HCT116 (cell line): ENCODE measurements at regions not wholly inside any gene's neighbourhood (a gene's known extent, or its start where the extent isn't known, plus 50 kb on each side); places are given as distances from the start of the nearest gene placed in this dataset.

ENCODE experiments used
- ATAC-seq: fragments of 200-7000 bp; cut with Tn5 transposase; 2 replicates; pipeline ENCODE4 v1.9.1; 2020; ENCODE audit warnings: mild to moderate bottlenecking, moderate library complexity
- BruUV-seq: library from RNA; stranded (reverse); fragments of 400-500 nt; replicated peaks from 2 replicates; lab custom pipeline; 2021; lab: Mats Ljungman, UMichigan
- CTCF ChIA-PET: fragments of 300-600 bp; sonication (Branson Sonifier 250); formaldehyde crosslinking; loops from one replicate; lab custom pipeline; 2021; ENCODE audit warnings: antibody characterized with exemption; lab: Charles Lee
- POLR2A ChIA-PET: fragments of 300-600, 350-600 bp; sonication (Branson Sonifier 250); formaldehyde crosslinking; loops from one replicate; lab custom pipeline; 2021; ENCODE audit warnings: antibody characterized with exemption; lab: Charles Lee
- RAD21 ChIA-PET, 2 experiments: fragments of 300-600 bp; sonication (Branson Sonifier 250); formaldehyde crosslinking; loops; one replicate each; lab custom pipeline; 2023; ENCODE audit warnings: low total read pairs in 2 of 2; ENCODE audit not compliant: uncharacterized antibody in 2 of 2, unreplicated experiment in 2 of 2, low non-redundant PET in 1 of 2; lab: Charles Lee
- DNase-seq: peaks from one replicate; pipeline ENCODE4 v3.0.0-alpha.2; 2010; ENCODE audit warnings: low read depth, low spot score
- H2AFZ ChIP-seq: fragments of 200-600 bp; shearing (Covaris generic), sonication (generic); 2 replicates; pipeline ENCODE4 v1.6.1; 2017; ENCODE audit warnings: low read depth, mixed run types, mixed read lengths, antibody characterized with exemption, low read length; ENCODE audit not compliant: poor library complexity, severe bottlenecking
- H3K27ac ChIP-seq: 2 replicates; pipeline ENCODE4 v1.5.1; 2012; ENCODE audit warnings: low read depth, low read length
- H3K27me3 ChIP-seq: fragments of 200-600 bp; sonication (generic); 2 replicates; pipeline ENCODE4 v1.6.1; 2016; ENCODE audit warnings: mixed run types, low read length, mixed read lengths; ENCODE audit not compliant: insufficient read depth
- H3K36me3 ChIP-seq, 2 experiments: fragments of 200-500 bp in 1 of 2; fragments of 200-600 bp in 1 of 2; sonication (Bioruptor generic) in 1 of 2; sonication (generic) in 1 of 2; 2 replicates each; pipeline versions ENCODE4 v1.5.1 to v1.6.1; 2014 to 2016; ENCODE audit warnings: low read length in 2 of 2, inconsistent platforms in 1 of 2, mixed read lengths in 1 of 2, mixed run types in 1 of 2; ENCODE audit not compliant: insufficient read depth in 2 of 2, control insufficient read depth in 1 of 2
- H3K4me1 ChIP-seq, 2 experiments: fragments of 200-600 bp in 1 of 2; sonication (generic) in 1 of 2; 2 replicates each; pipeline versions ENCODE4 v1.5.1 to v1.6.1; 2012 to 2017; ENCODE audit warnings: low read length in 2 of 2, inconsistent platforms in 1 of 2, mild to moderate bottlenecking in 1 of 2, mixed read lengths in 1 of 2, mixed run types in 1 of 2, moderate library complexity in 1 of 2; ENCODE audit not compliant: insufficient read depth in 2 of 2, control insufficient read depth in 1 of 2
- H3K4me2 ChIP-seq: fragments of 200-600 bp; sonication (generic); 2 replicates; pipeline ENCODE4 v1.6.1; 2017; ENCODE audit warnings: mixed run types, low read length, mixed read lengths
- H3K4me3 ChIP-seq, 2 experiments: fragments of 200-600 bp in 1 of 2; sonication (generic) in 1 of 2; replicated peaks in 1 of 2; 2 replicates each; pipeline ENCODE4 v1.5.1; 2011 to 2016; ENCODE audit warnings: low read length in 2 of 2, control low read depth in 1 of 2, low read depth in 1 of 2, mild to moderate bottlenecking in 1 of 2, mixed read lengths in 1 of 2, mixed run types in 1 of 2
- H3K79me2 ChIP-seq: fragments of 200-600 bp; sonication (generic); 2 replicates; pipeline ENCODE4 v1.6.1; 2017; ENCODE audit warnings: mild to moderate bottlenecking, mixed run types, low read length, moderate library complexity, mixed read lengths; ENCODE audit not compliant: insufficient read depth
- H3K9ac ChIP-seq: fragments of 200-600 bp; sonication (generic); 2 replicates; pipeline ENCODE4 v1.6.1; 2016; ENCODE audit warnings: low read length, mixed read lengths
- H3K9me2 ChIP-seq: fragments of 200-600 bp; sonication (generic), shearing (Covaris generic); 2 replicates; pipeline ENCODE4 v1.6.1; 2017; ENCODE audit warnings: mixed run types, mild to moderate bottlenecking, moderate library complexity; ENCODE audit not compliant: insufficient read depth
- H3K9me3 ChIP-seq, 2 experiments: fragments of 200-500 bp in 1 of 2; fragments of 200-600 bp in 1 of 2; sonication (Bioruptor generic) in 1 of 2; sonication (generic) in 1 of 2; 2 replicates each; pipeline ENCODE4 v1.6.1; 2014 to 2017; ENCODE audit warnings: low read length in 2 of 2, mixed read lengths in 2 of 2, inconsistent platforms in 1 of 2, low read depth in 1 of 2, mild to moderate bottlenecking in 1 of 2, mixed run types in 1 of 2, moderate library complexity in 1 of 2; ENCODE audit not compliant: control insufficient read depth in 1 of 2, insufficient read depth in 1 of 2
- H4K20me1 ChIP-seq: fragments of 200-600 bp; sonication (generic), shearing (Covaris generic); 2 replicates; pipeline ENCODE4 v1.6.1; 2017; ENCODE audit warnings: mixed run types, mild to moderate bottlenecking, moderate library complexity; ENCODE audit not compliant: insufficient read depth
- EGR1 ChIP-seq: IDR thresholded peaks from 2 replicates; pipeline ENCODE4 v1.6.1; 2012; ENCODE audit warnings: low read depth
- ELF1 ChIP-seq: IDR thresholded peaks from 2 replicates; pipeline ENCODE4 v1.6.1; 2012; ENCODE audit warnings: low read depth, borderline replicate concordance
- EZH2phosphoT487 ChIP-seq: fragments of 200-600 bp; IDR thresholded peaks from 2 replicates; pipeline ENCODE4 v1.6.1; 2018; ENCODE audit warnings: antibody characterized with exemption, borderline replicate concordance
- FOSL1 ChIP-seq: IDR thresholded peaks from 2 replicates; pipeline ENCODE4 v1.6.1; 2012; ENCODE audit warnings: low read depth
- JUND ChIP-seq: IDR thresholded peaks from 2 replicates; pipeline ENCODE4 v1.6.1; 2012
- MAX ChIP-seq: IDR thresholded peaks from 2 replicates; pipeline ENCODE4 v1.6.1; 2012
- POLR2A ChIP-seq: IDR thresholded peaks from 2 replicates; pipeline ENCODE4 v1.7.0; 2011; ENCODE audit warnings: borderline replicate concordance; ENCODE audit not compliant: insufficient read depth, insufficient read length; ENCODE audit errors: extremely low read depth
- POLR2AphosphoS5 ChIP-seq: IDR thresholded peaks from 2 replicates; pipeline ENCODE4 v1.6.1; 2011; ENCODE audit warnings: mild to moderate bottlenecking, low read depth, low read length, moderate library complexity
- RAD21 ChIP-seq: IDR thresholded peaks from 2 replicates; pipeline ENCODE4 v1.6.1; 2012; ENCODE audit warnings: low read depth, mild to moderate bottlenecking
- REST ChIP-seq: IDR thresholded peaks from 2 replicates; pipeline ENCODE4 v1.6.1; 2012; ENCODE audit warnings: low read depth
- SP1 ChIP-seq: IDR thresholded peaks from 2 replicates; pipeline ENCODE4 v1.6.1; 2012; ENCODE audit warnings: low read depth
- SRF ChIP-seq: IDR thresholded peaks from 2 replicates; pipeline ENCODE4 v1.6.1; 2012; ENCODE audit warnings: low read depth
- YY1 ChIP-seq: IDR thresholded peaks from 2 replicates; pipeline ENCODE4 v1.6.1; 2011; ENCODE audit warnings: low read length, low read depth, moderate library complexity, mild to moderate bottlenecking; ENCODE audit not compliant: insufficient replicate concordance; ENCODE audit errors: extremely low read depth
- ZBTB33 ChIP-seq: IDR thresholded peaks from 2 replicates; pipeline ENCODE4 v1.6.1; 2011; ENCODE audit warnings: mild to moderate bottlenecking, low read length, moderate library complexity; ENCODE audit not compliant: insufficient replicate concordance; ENCODE audit errors: extremely low read depth
- ZNF274 ChIP-seq: fragments of 200-500 bp; sonication (Bioruptor generic); IDR thresholded peaks from 2 replicates; pipeline ENCODE4 v1.6.1; 2014; ENCODE audit warnings: mild to moderate bottlenecking, low read depth, low read length, inconsistent platforms
- intact Hi-C: fragments of 100-400 bp; cut with micrococcal nuclease; formaldehyde crosslinking; loops from 2 replicates; pipeline ENCODE4 v1.10.0; 2022

- H3K79me2 ChIP-seq: no peaks in the 10 kb centered on the region
- ChIA-PET POLR2A (no interaction called here), RAD21 (no interaction called here)
- no peaks in the 10 kb centered on the region for H3K27me3 ChIP-seq
- H3K36me3 ChIP-seq: no peaks in the 10 kb centered on the region
- no peak overlapping the region for H3K27ac ChIP-seq
- no peaks in the 10 kb centered on the region for H3K4me1 ChIP-seq
- TF ChIP-seq FOSL1 (no peak), ELF1 (no peak), MAX (no peak), JUND (no peak), RAD21 (no peak), YY1 (no peak), EGR1 (no peak), ZNF274 (no peak), EZH2phosphoT487 (no peak), POLR2A (no peak), REST (no peak), ZBTB33 (no peak), POLR2AphosphoS5 (no peak), SP1 (no peak), SRF (no peak)
- TF ChIP-seq, all 23 proteins: peak for 0
- DNase-seq (no peak), ATAC-seq (no peak)
- Histone ChIP-seq H3K4me2 (no peak overlapping the region), H4K20me1 (no peaks in the 10 kb centered on the region), H3K4me3 (no peak overlapping the region), H3K9me3 (no peaks in the 10 kb centered on the region), H2AFZ (no peak overlapping the region), H3K9ac (no peak overlapping the region), H3K9me2 (no peaks in the 10 kb centered on the region)
- no TSS peak for BruUV-seq
- intact Hi-C loops: no loop called here
- CTCF ChIA-PET: no interaction called here
Observed at GRCh38 chr3:144839991-144840390, 868.4 kb downstream of the DIPK2A start.
